Bronchial epithelial cell (primary cell): ENCODE measurements at regions not wholly inside any gene's neighbourhood (a gene's known extent, or its start where the extent isn't known, plus 50 kb on each side); places are given as distances from the start of the nearest gene placed in this dataset.

Source experiments
- DNase-seq: peaks from one replicate; pipeline ENCODE4 v3.0.0-alpha.2; 2010; ENCODE audit warnings: low read depth
- FAIRE-seq: peaks from 2 replicates; lab custom pipeline; 2011; peaks lifted over from hg19 to GRCh38; lab: Jason Lieb, UNC
- H3K27me3 ChIP-seq: 2 replicates; pipeline ENCODE4 v1.5.1; 2011; ENCODE audit warnings: low read length; ENCODE audit not compliant: control insufficient read depth, insufficient read depth
- H3K36me3 ChIP-seq: 2 replicates; pipeline ENCODE4 v1.5.1; 2011; ENCODE audit warnings: low read length; ENCODE audit not compliant: control insufficient read depth, insufficient read depth
- H3K4me3 ChIP-seq: 2 replicates; pipeline ENCODE4 v1.5.1; 2011; ENCODE audit warnings: mild to moderate bottlenecking, low read depth, low read length, control low read depth
- TF ChIP-seq, protein P1 (sequence below): IDR thresholded peaks from 2 replicates; pipeline ENCODE4 v1.5.1; 2011; ENCODE audit warnings: mild to moderate bottlenecking, moderate library complexity, low read length, control low read depth, inconsistent platforms; ENCODE audit not compliant: insufficient read depth, severe bottlenecking

DNA sequence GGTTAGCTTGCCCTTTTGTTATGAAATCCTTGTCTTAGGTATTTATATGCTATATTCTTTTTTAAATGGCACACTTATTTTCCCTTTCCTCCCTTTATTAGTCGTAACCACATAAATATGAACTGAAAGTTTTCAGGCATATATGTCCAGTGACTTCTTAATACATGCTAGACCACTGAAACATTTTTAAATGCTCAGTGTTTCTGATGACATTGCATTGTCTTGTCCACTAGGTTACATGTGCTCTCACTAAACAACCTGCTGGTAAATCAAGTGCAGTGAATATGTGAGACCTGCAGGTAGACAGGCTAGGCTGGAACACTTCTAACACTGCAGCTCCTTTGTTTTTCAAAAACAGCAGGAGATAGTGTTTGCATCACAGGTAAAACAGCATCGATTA, 332.6 kb upstream of the DACH1 start:
- H3K27me3 ChIP-seq: no peaks in the 10 kb centered on the region
- no peaks in the 10 kb centered on the region for H3K36me3 ChIP-seq
- no peak overlapping the region for H3K4me3 ChIP-seq
- FAIRE-seq (no peak), DNase-seq (no peak)
- TF ChIP-seq, protein P1, sequence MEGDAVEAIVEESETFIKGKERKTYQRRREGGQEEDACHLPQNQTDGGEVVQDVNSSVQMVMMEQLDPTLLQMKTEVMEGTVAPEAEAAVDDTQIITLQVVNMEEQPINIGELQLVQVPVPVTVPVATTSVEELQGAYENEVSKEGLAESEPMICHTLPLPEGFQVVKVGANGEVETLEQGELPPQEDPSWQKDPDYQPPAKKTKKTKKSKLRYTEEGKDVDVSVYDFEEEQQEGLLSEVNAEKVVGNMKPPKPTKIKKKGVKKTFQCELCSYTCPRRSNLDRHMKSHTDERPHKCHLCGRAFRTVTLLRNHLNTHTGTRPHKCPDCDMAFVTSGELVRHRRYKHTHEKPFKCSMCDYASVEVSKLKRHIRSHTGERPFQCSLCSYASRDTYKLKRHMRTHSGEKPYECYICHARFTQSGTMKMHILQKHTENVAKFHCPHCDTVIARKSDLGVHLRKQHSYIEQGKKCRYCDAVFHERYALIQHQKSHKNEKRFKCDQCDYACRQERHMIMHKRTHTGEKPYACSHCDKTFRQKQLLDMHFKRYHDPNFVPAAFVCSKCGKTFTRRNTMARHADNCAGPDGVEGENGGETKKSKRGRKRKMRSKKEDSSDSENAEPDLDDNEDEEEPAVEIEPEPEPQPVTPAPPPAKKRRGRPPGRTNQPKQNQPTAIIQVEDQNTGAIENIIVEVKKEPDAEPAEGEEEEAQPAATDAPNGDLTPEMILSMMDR: no peak

DNA sequence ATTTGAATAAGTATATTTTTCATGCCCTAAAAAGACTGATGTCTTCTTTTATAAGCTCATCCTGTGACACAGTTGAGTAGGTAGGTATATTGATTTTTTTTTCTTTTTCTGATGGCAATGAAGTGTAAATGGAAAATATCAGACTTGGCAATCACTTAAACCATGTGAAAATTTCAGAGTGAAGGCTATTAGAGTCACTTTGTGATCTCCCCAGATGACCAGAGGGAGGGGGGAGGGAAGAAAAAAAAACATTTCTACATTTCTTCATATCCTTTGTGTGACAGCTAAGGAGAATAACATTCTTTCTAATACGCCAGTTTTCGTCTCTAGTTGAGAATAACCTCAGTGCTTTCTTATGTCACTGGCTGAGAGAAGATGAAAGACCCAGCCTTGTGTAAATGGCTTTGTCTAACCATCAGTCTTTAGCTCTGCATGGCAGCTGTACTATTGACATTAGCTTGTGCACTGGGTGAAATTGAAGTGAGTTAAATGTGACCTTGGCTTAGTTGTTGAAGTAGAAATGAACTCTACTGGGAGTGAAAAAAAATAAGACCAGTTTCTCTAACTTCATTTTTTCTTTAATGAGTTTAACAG, 332.1 kb upstream of the DACH1 start:
- DNase-seq: no peak
- no peak for FAIRE-seq
- no peak overlapping the region for H3K4me3 ChIP-seq
- TF ChIP-seq, protein P1: no peak
- no peaks in the 10 kb centered on the region for H3K27me3 ChIP-seq
- H3K36me3 ChIP-seq: no peaks in the 10 kb centered on the region

DNA sequence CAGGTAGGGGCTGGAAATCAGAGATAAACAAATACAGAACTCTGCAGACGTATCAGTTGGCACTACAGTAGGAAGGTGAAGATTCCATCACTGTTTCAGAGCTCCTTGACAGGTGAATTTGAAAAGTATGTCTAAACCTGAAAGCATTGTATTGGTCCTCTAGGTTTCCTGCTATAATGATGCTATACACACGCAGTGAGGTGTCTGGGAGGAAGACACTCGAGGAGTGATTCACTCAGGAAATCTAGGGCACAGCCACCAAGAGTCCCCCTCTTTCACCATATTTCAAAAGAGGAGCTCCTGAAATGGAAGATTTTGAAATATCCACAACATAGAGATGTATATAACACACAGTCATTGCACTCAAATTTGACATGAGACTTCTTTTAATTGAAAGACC, 331.0 kb upstream of the DACH1 start:
- no peak for FAIRE-seq
- no peaks in the 10 kb centered on the region for H3K36me3 ChIP-seq
- no peaks in the 10 kb centered on the region for H3K27me3 ChIP-seq
- no peak overlapping the region for H3K4me3 ChIP-seq
- TF ChIP-seq, protein P1: no peak
- no peak for DNase-seq

DNA sequence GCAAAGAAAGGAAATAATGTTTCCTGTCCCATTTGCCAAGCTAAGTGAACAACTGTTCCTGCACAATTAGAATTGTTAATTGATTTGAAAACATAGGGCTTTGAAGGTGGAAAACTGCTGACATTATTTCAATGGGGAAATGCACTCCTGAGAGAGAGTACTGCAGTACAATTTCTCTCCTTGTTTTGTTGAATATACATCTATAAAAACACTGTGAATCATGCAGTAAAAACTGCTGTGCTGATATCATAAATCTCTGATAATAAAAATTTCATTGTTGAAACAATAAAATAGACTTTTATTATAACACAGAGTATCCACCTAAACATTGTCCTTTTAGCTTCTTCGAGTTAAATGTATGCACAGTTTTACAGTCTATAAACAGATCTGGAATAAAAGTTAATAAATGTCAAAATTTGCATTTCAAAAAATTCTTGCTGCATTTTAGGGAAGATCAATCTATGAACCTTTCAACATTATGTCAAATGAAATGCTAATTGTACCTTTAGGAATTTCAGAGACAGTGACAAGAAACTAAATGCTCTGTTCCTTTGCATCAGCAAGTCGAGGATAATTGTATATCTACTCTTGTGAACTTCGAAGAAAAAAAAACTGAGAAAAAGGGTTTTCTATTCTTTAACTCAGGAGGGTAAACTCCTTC, 328.2 kb upstream of the DACH1 start:
- FAIRE-seq (no peak), DNase-seq (no peak)
- no peaks in the 10 kb centered on the region for H3K36me3 ChIP-seq
- no peaks in the 10 kb centered on the region for H3K27me3 ChIP-seq
- TF ChIP-seq, protein P1: no peak
- H3K4me3 ChIP-seq: no peak overlapping the region

DNA sequence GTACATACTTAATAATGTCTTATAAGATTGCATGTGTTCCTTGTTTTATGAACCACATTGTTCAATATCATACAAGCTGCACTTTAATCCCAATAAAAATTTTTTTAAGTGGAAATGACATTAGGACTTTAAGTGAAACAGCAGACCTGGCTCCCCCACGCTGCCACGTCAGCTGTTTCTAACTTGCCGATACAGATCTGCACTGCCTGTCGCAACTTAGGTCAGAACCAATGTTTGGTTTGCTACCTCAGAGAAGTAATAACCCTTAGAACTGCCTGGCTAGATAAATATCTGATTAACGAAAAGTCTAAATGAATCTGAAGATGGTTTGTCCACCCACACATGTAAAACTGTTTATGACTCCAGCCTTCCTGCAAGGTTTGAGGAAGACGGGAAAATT, 327.5 kb upstream of the DACH1 start:
- DNase-seq (no peak), FAIRE-seq (no peak)
- Histone ChIP-seq H3K36me3 (no peaks in the 10 kb centered on the region), H3K4me3 (no peak overlapping the region), H3K27me3 (no peaks in the 10 kb centered on the region)
- TF ChIP-seq, protein P1: no peak
